ENCODE measurements at regions not wholly inside any gene's neighbourhood (a gene's known extent, or its start where the extent isn't known, plus 50 kb on each side); places are given as distances from the start of the nearest gene placed in this dataset.

- no peak for TF ChIP-seq CTCF (conservative IDR thresholded peaks at IDR 0.05 in 1 of 2, IDR thresholded peaks at IDR 0.05 in 1 of 2; ENCODE audit: extremely low read depth in 1 of 2, insufficient read depth in 1 of 2, low read depth in 1 of 2, low read length in 2 of 2)
- TF ChIP-seq EZH2 (IDR thresholded peaks at IDR 0.05; ENCODE audit: borderline replicate concordance, low read length): no peak
Observed at GRCh38 chr17:71666047-71666446, 454.8 kb upstream of the SOX9 start.

All from mammary epithelial cell (primary cell).